Gastroesophageal sphincter (tissue), 3 donors: ENCODE measurements at regions not wholly inside any gene's neighbourhood (a gene's known extent, or its start where the extent isn't known, plus 50 kb on each side); places are given as distances from the start of the nearest gene placed in this dataset.

ENCODE experiments used
- EP300 ChIP-seq: sonication (generic); formaldehyde crosslinking; IDR thresholded peaks from one replicate; pipeline ENCODE4 v1.6.1; 2017; ENCODE audit warnings: antibody characterized with exemption, mild to moderate bottlenecking
- POLR2A ChIP-seq, 2 donors: fragments of 450-650 bp; IDR thresholded peaks; one replicate each; pipeline ENCODE4 v1.6.1; 2017; ENCODE audit warnings: antibody characterized with exemption in 2 of 2, mild to moderate bottlenecking in 2 of 2, moderate library complexity in 1 of 2
- POLR2AphosphoS5 ChIP-seq: sonication (generic); formaldehyde crosslinking; IDR thresholded peaks from one replicate; pipeline ENCODE4 v1.6.1; 2017; ENCODE audit warnings: antibody characterized with exemption
- TF ChIP-seq, protein P1 (sequence below), 4 experiments: fragments of 200-600 bp in 2 of 4; fragments of 450-650 bp in 2 of 4; sonication (generic) in 1 of 4; IDR thresholded peaks; one replicate each; pipeline ENCODE4 v1.5.1; 2017 to 2019; ENCODE audit warnings: antibody characterized with exemption in 4 of 4, mild to moderate bottlenecking in 2 of 4, moderate library complexity in 2 of 4

GRCh38 chr4:43471950-43472349 lies 579.4 kb downstream of the GRXCR1 start:
- TF ChIP-seq EP300 (no peak), POLR2AphosphoS5 (no peak), POLR2A (IDR thresholded peaks at IDR 0.05) (no peak)
- TF ChIP-seq, protein P1, sequence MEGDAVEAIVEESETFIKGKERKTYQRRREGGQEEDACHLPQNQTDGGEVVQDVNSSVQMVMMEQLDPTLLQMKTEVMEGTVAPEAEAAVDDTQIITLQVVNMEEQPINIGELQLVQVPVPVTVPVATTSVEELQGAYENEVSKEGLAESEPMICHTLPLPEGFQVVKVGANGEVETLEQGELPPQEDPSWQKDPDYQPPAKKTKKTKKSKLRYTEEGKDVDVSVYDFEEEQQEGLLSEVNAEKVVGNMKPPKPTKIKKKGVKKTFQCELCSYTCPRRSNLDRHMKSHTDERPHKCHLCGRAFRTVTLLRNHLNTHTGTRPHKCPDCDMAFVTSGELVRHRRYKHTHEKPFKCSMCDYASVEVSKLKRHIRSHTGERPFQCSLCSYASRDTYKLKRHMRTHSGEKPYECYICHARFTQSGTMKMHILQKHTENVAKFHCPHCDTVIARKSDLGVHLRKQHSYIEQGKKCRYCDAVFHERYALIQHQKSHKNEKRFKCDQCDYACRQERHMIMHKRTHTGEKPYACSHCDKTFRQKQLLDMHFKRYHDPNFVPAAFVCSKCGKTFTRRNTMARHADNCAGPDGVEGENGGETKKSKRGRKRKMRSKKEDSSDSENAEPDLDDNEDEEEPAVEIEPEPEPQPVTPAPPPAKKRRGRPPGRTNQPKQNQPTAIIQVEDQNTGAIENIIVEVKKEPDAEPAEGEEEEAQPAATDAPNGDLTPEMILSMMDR (IDR thresholded peaks at IDR 0.05), result no peak
